Activated B cell treated with CpG ODN at 0.5 μM for 24 hours (primary cell): ENCODE measurements at regions not wholly inside any gene's neighbourhood (a gene's known extent, or its start where the extent isn't known, plus 50 kb on each side); places are given as distances from the start of the nearest gene placed in this dataset.

Experiments
- ATAC-seq: fragments of 200-7000 bp; cut with Tn5 transposase; one replicate; pipeline ENCODE4 v1.10.0; 2021; ENCODE audit warnings: low read depth, mild to moderate bottlenecking, moderate library complexity
- CTCF ChIA-PET: fragments of 350-600 bp; sonication (Branson Sonifier 250); formaldehyde crosslinking; loops from one replicate; lab custom pipeline; 2021; ENCODE audit warnings: antibody characterized with exemption; lab: Charles Lee
- POLR2A ChIA-PET: fragments of 350-600 bp; sonication (Branson Sonifier 250); formaldehyde crosslinking; loops from one replicate; lab custom pipeline; 2021; ENCODE audit warnings: antibody characterized with exemption; lab: Charles Lee
- DNase-seq: peaks from one replicate; pipeline ENCODE4 v3.0.0; 2022
- H3K27ac Mint-ChIP-seq: one replicate; pipeline ENCODE4 v1.8.0; 2020; ENCODE audit warnings: mixed read lengths
- H3K27me3 Mint-ChIP-seq: one replicate; pipeline ENCODE4 v1.8.0; 2021; ENCODE audit warnings: mixed read lengths
- H3K36me3 Mint-ChIP-seq: one replicate; pipeline ENCODE4 v1.8.0; 2021; ENCODE audit warnings: low read depth, mixed read lengths
- H3K4me1 Mint-ChIP-seq: one replicate; pipeline ENCODE4 v1.8.0; 2021; ENCODE audit warnings: mixed read lengths
- H3K4me3 Mint-ChIP-seq: one replicate; pipeline ENCODE4 v1.8.0; 2020; ENCODE audit warnings: mild to moderate bottlenecking, mixed read lengths
- H3K9me3 Mint-ChIP-seq: one replicate; pipeline ENCODE4 v1.8.0; 2020; ENCODE audit warnings: mixed read lengths
- CTCF ChIP-seq: fragments of 200-600 bp; IDR thresholded peaks from one replicate; pipeline ENCODE4 v1.8.0; 2022; ENCODE audit warnings: antibody characterized with exemption, mild to moderate bottlenecking
- intact Hi-C: fragments of 100-400 bp; cut with micrococcal nuclease; formaldehyde crosslinking; loops from one replicate; pipeline ENCODE4 v1.15.1; 2024

GRCh38 chr2:137801228-137801627, 163.0 kb upstream of the HNMT start:
- CTCF ChIA-PET = no interaction called here
- H3K9me3 Mint-ChIP-seq = peaks cover 8% of the 10 kb centered on the region

GRCh38 chr2:137802038-137802437, 162.2 kb upstream of the HNMT start:
- Mint-ChIP-seq H3K4me3 (no peak overlapping the region), H3K4me1 (no peaks in the 10 kb centered on the region), H3K27ac (no peak overlapping the region), H3K36me3 (no peaks in the 10 kb centered on the region), H3K27me3 (no peaks in the 10 kb centered on the region), H3K9me3 (peaks cover 4% of the 10 kb centered on the region)
- CTCF ChIA-PET = no interaction called here
- intact Hi-C loops = no loop called here
- POLR2A ChIA-PET = no interaction called here
- ATAC-seq (no peak), DNase-seq (no peak)
- no peak for TF ChIP-seq CTCF

More at GRCh38 chr2:137801228-137801627, 163.0 kb upstream of the HNMT start:
- intact Hi-C loops = no loop called here
- H3K4me1 Mint-ChIP-seq = no peaks in the 10 kb centered on the region
- ATAC-seq (no peak), DNase-seq (no peak)
- H3K4me3 Mint-ChIP-seq = no peak overlapping the region
- H3K27ac Mint-ChIP-seq = no peak overlapping the region
- TF ChIP-seq CTCF = no peak
- H3K36me3 Mint-ChIP-seq = no peaks in the 10 kb centered on the region
- POLR2A ChIA-PET = no interaction called here
- H3K27me3 Mint-ChIP-seq = no peaks in the 10 kb centered on the region

- intact Hi-C loops = no loop called here
- ATAC-seq (no peak), DNase-seq (no peak)
- H3K4me1 Mint-ChIP-seq = no peaks in the 10 kb centered on the region
- no peak overlapping the region for H3K4me3 Mint-ChIP-seq
- no peak for TF ChIP-seq CTCF
- H3K27ac Mint-ChIP-seq = no peak overlapping the region
- CTCF ChIA-PET = no interaction called here
- H3K36me3 Mint-ChIP-seq = no peaks in the 10 kb centered on the region
- H3K27me3 Mint-ChIP-seq = no peaks in the 10 kb centered on the region
- H3K9me3 Mint-ChIP-seq = peaks cover 9% of the 10 kb centered on the region
- POLR2A ChIA-PET = no interaction called here
Measured at GRCh38 chr2:137806068-137806805, 158.0 kb upstream of the HNMT start.

GRCh38 chr2:137809252-137809651, 155.0 kb upstream of the HNMT start:
- Mint-ChIP-seq H3K4me3 (no peak overlapping the region), H3K36me3 (no peaks in the 10 kb centered on the region), H3K9me3 (peaks cover 5% of the 10 kb centered on the region), H3K27me3 (no peaks in the 10 kb centered on the region), H3K4me1 (no peaks in the 10 kb centered on the region), H3K27ac (no peak overlapping the region)
- ATAC-seq (no peak), DNase-seq (no peak)
- CTCF ChIA-PET = interaction anchor here (0.6 kb wide), 1 partner anchor 399 kb away, joined by 3 read pairs; no protein-coding TSS in a partner anchor
- intact Hi-C loops = no loop called here
- POLR2A ChIA-PET = no interaction called here
- no peak for TF ChIP-seq CTCF

GRCh38 chr2:137809837-137810236, 154.4 kb upstream of the HNMT start:
- peaks cover 5% of the 10 kb centered on the region for H3K9me3 Mint-ChIP-seq
- H3K4me3 Mint-ChIP-seq = no peak overlapping the region
- no peak for DNase-seq
- H3K27ac Mint-ChIP-seq = no peak overlapping the region
- H3K4me1 Mint-ChIP-seq = no peaks in the 10 kb centered on the region
- no peak for TF ChIP-seq CTCF
- CTCF ChIA-PET = interaction anchor here (0.6 kb wide), 1 partner anchor 400 kb away, joined by 3 read pairs; no protein-coding TSS in a partner anchor
- no peak for ATAC-seq
- intact Hi-C loops = no loop called here
- H3K27me3 Mint-ChIP-seq = no peaks in the 10 kb centered on the region
- no peaks in the 10 kb centered on the region for H3K36me3 Mint-ChIP-seq
- POLR2A ChIA-PET = no interaction called here
